GM12878 (cell line): ENCODE measurements at regions not wholly inside any gene's neighbourhood (a gene's known extent, or its start where the extent isn't known, plus 50 kb on each side); places are given as distances from the start of the nearest gene placed in this dataset.

Experiments
- ATAC-seq: fragments of 200-7000 bp; cut with Tn5 transposase; 3 replicates; pipeline ENCODE4 v1.9.1; 2020; ENCODE audit warnings: mild to moderate bottlenecking, moderate library complexity
- BruUV-seq: library from RNA; stranded (reverse); fragments of 400-500 nt; replicated peaks from 2 replicates; lab custom pipeline; 2021; lab: Mats Ljungman, UMichigan
- CTCF ChIA-PET: fragments of 300-600 bp; sonication (Branson Sonifier 250); formaldehyde crosslinking; extraction: SDS; loops from one replicate; lab custom pipeline; 2021; ENCODE audit warnings: inconsistent platforms; lab: Yijun Ruan, JAX
- POLR2A ChIA-PET: fragments of 350-600 bp; formaldehyde crosslinking; extraction: SDS; loops from one replicate; lab custom pipeline; 2021; ENCODE audit warnings: inconsistent platforms; lab: Charles Lee
- RAD21 ChIA-PET: fragments of 300-600 bp; sonication (Branson Sonifier 250); formaldehyde crosslinking; loops from one replicate; lab custom pipeline; 2023; ENCODE audit warnings: antibody characterized with exemption; ENCODE audit not compliant: unreplicated experiment; lab: Charles Lee
- SMC1A ChIA-PET: fragments of 300-600 bp; sonication (Branson Sonifier 250); formaldehyde crosslinking; loops from one replicate; lab custom pipeline; 2023; ENCODE audit not compliant: unreplicated experiment, uncharacterized antibody; lab: Charles Lee
- DNase-seq: peaks from one replicate; pipeline ENCODE4 v3.0.0-alpha.2; 2011; ENCODE audit warnings: low read depth, low spot score
- FAIRE-seq: peaks from 3 replicates; lab custom pipeline; 2011; peaks lifted over from hg19 to GRCh38; lab: Jason Lieb, UNC
- H2AFZ ChIP-seq: 2 replicates; pipeline ENCODE4 v1.6.0; 2011; ENCODE audit warnings: low read depth, low read length, control low read depth; ENCODE audit not compliant: control insufficient read depth
- H3K27ac ChIP-seq: 2 replicates; pipeline ENCODE4 v1.5.1; 2011; ENCODE audit warnings: control low read depth; ENCODE audit not compliant: control insufficient read depth, insufficient read depth
- H3K27me3 ChIP-seq, 2 experiments: replicated peaks in 1 of 2; 2 replicates each; pipeline versions ENCODE4 v1.6.0 to v1.6.1; 2011; ENCODE audit warnings: low read length in 1 of 2; ENCODE audit not compliant: control insufficient read depth in 2 of 2, insufficient read depth in 2 of 2
- H3K36me3 ChIP-seq, 2 experiments: 2 replicates each; pipeline ENCODE4 v1.5.1; 2011; ENCODE audit warnings: low read length in 1 of 2; ENCODE audit not compliant: control insufficient read depth in 2 of 2, insufficient read depth in 2 of 2
- H3K4me1 ChIP-seq: 2 replicates; pipeline ENCODE4 v1.6.1; 2011; ENCODE audit warnings: mild to moderate bottlenecking, low read length, moderate library complexity, mixed read lengths; ENCODE audit not compliant: control insufficient read depth, insufficient read depth
- H3K4me2 ChIP-seq: 2 replicates; pipeline ENCODE4 v1.6.0; 2011; ENCODE audit warnings: control low read depth; ENCODE audit not compliant: control insufficient read depth, insufficient read depth
- H3K4me3 ChIP-seq: fragments of 200-600 bp; sonication (generic); 2 replicates; pipeline ENCODE4 v1.5.1; 2016
- H3K79me2 ChIP-seq: 2 replicates; pipeline ENCODE4 v1.6.0; 2011; ENCODE audit warnings: low read length; ENCODE audit not compliant: control insufficient read depth, insufficient read depth
- H3K9ac ChIP-seq: 2 replicates; pipeline ENCODE4 v1.8.0; 2011; ENCODE audit warnings: low read length, control low read depth, mixed read lengths; ENCODE audit not compliant: control insufficient read depth, insufficient read depth
- H3K9me3 ChIP-seq: replicated peaks from 3 replicates; pipeline ENCODE4 v1.5.1; 2011; ENCODE audit warnings: mild to moderate bottlenecking, low read length; ENCODE audit not compliant: control insufficient read depth, insufficient read depth
- H4K20me1 ChIP-seq: 2 replicates; pipeline ENCODE4 v1.6.0; 2011; ENCODE audit not compliant: control insufficient read depth, insufficient read depth
- MXI1 ChIP-seq: fragments of 150-350 bp; IDR thresholded peaks from 2 replicates; pipeline ENCODE4 v1.6.1; 2011; ENCODE audit warnings: low read depth, mild to moderate bottlenecking, inconsistent platforms, low read length, improper control_type of control experiment
- NKRF ChIP-seq: fragments of 450-650 bp; conservative IDR thresholded peaks from 2 replicates; pipeline ENCODE4 v1.6.1; 2017; ENCODE audit warnings: mild to moderate bottlenecking, moderate library complexity
- NR2F1 ChIP-seq: fragments of 450-650 bp; conservative IDR thresholded peaks from 2 replicates; pipeline ENCODE4 v1.6.1; 2017; ENCODE audit warnings: mild to moderate bottlenecking
- SMC3 ChIP-seq: IDR thresholded peaks from 2 replicates; pipeline ENCODE4 v1.6.1; 2011; ENCODE audit warnings: low read length, improper control_type of control experiment, borderline replicate concordance
- SUZ12 ChIP-seq: fragments of 200-600 bp; sonication (generic); IDR thresholded peaks from one replicate; pipeline ENCODE4 v1.6.1; 2018; ENCODE audit warnings: antibody characterized with exemption, mild to moderate bottlenecking; ENCODE audit not compliant: unreplicated experiment
- TARDBP ChIP-seq: IDR thresholded peaks from 2 replicates; pipeline ENCODE4 v1.6.1; 2016; ENCODE audit warnings: borderline replicate concordance
- WGBS: methylation state at CpG from one replicate; pipeline ENCODE4 v1.1.6; 2016; ENCODE audit warnings: low lambda C conversion rate; ENCODE audit not compliant: insufficient replicate concordance, insufficient coverage; ENCODE audit errors: missing lambda C conversion rate; 5-methylcytosine and 5-hydroxymethylcytosine counted together
- in situ Hi-C: fragments of 300-500 bp; cut with MboI; formaldehyde crosslinking; loops from 9 replicates; pipeline ENCODE4 v1.14.3; 2018; ENCODE audit warnings: mixed read lengths
- intact Hi-C: fragments of 100-400 bp; cut with micrococcal nuclease; formaldehyde crosslinking; loops from one replicate; pipeline ENCODE4 v1.14.2; 2022; ENCODE audit not compliant: unreplicated experiment
- TF ChIP-seq, protein P1 (sequence below): fragments of 450-650 bp; IDR thresholded peaks from 2 replicates; pipeline ENCODE4 v1.6.1; 2017; ENCODE audit warnings: mild to moderate bottlenecking, moderate library complexity

DNA sequence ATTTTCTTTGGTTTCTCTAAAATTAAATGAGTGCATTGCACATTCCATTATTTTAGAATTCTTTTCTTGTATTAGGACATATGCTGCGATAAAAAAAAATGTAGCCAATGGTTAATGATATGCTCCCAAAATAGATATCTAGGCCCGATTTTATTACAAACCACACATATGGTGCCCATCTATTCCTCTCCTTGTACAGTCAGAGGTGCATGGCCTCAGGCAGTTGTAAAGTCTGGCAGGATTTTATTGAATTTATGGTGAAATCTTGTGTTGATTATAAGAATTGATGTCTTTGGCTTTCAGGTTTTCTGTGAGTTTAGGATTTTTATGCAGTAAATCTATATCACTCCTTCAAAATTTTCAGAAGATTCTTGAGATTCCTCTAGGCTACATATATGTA is 192.2 kb downstream of the RFPL4B start:
- no peak for ATAC-seq
- Histone ChIP-seq H3K4me3 (no peak overlapping the region), H3K4me1 (no peaks in the 10 kb centered on the region), H3K79me2 (no peaks in the 10 kb centered on the region)
- ChIA-PET SMC1A (no interaction called here), RAD21 (no interaction called here)
- 65% methylated on average over 2 of the region's 2 CpGs for WGBS
- FAIRE-seq: no peak
- intact Hi-C loops: no loop called here
- BruUV-seq: no TSS peak
- TF ChIP-seq MXI1 (no peak), NKRF (no peak), NR2F1 (no peak), TARDBP (no peak), SUZ12 (no peak), SMC3 (no peak)
- TF ChIP-seq, protein P1, sequence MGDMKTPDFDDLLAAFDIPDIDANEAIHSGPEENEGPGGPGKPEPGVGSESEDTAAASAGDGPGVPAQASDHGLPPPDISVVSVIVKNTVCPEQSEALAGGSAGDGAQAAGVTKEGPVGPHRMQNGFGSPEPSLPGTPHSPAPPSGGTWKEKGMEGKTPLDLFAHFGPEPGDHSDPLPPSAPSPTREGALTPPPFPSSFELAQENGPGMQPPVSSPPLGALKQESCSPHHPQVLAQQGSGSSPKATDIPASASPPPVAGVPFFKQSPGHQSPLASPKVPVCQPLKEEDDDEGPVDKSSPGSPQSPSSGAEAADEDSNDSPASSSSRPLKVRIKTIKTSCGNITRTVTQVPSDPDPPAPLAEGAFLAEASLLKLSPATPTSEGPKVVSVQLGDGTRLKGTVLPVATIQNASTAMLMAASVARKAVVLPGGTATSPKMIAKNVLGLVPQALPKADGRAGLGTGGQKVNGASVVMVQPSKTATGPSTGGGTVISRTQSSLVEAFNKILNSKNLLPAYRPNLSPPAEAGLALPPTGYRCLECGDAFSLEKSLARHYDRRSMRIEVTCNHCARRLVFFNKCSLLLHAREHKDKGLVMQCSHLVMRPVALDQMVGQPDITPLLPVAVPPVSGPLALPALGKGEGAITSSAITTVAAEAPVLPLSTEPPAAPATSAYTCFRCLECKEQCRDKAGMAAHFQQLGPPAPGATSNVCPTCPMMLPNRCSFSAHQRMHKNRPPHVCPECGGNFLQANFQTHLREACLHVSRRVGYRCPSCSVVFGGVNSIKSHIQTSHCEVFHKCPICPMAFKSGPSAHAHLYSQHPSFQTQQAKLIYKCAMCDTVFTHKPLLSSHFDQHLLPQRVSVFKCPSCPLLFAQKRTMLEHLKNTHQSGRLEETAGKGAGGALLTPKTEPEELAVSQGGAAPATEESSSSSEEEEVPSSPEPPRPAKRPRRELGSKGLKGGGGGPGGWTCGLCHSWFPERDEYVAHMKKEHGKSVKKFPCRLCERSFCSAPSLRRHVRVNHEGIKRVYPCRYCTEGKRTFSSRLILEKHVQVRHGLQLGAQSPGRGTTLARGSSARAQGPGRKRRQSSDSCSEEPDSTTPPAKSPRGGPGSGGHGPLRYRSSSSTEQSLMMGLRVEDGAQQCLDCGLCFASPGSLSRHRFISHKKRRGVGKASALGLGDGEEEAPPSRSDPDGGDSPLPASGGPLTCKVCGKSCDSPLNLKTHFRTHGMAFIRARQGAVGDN: no peak
- TF ChIP-seq, all 136 proteins: peak for 0
- H3K9me3 ChIP-seq: no peaks in the 10 kb centered on the region
- no peak for DNase-seq
- no peaks in the 10 kb centered on the region for H4K20me1 ChIP-seq
- H3K27me3 ChIP-seq: no peaks in the 10 kb centered on the region
- H3K4me2 ChIP-seq: no peak overlapping the region
- H2AFZ ChIP-seq: no peak overlapping the region
- in situ Hi-C loops: no loop called here
- CTCF ChIA-PET: no interaction called here
- H3K27ac ChIP-seq: no peak overlapping the region
- no peaks in the 10 kb centered on the region for H3K36me3 ChIP-seq
- POLR2A ChIA-PET: no interaction called here
- no peak overlapping the region for H3K9ac ChIP-seq
